AML-193 (cell line): ENCODE measurements at regions not wholly inside any gene's neighbourhood (a gene's known extent, or its start where the extent isn't known, plus 50 kb on each side); places are given as distances from the start of the nearest gene placed in this dataset.

Experiments used
- DNase-seq, 2 experiments: peaks; one replicate each; lab custom pipeline; 2025; lab: John Stamatoyannopoulos, UW

GRCh38 chr11:119490253-119491006 lies 67.5 kb upstream of the THY1 start:
- DNase-seq = no peak

DNA sequence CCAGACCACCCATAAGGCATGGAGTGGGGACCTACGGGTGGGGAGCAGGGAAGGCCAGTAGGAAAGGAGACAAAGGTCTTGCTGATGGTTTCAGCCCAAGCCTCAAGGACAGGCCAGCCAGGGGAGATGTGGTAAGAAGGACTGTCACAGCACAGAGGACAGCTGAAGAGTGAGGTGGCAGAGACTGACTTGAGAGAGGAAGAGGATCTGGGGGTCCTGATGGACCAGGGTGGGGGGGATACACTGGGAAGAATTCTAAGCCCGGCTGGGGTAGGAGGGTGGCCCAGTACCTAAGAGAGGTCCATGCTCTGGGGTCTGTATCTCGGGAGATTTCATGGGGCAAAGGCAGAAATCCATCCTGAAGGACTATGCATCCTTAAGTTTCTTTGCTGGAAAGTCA lies 66.1 kb upstream of the THY1 start:
- DNase-seq = no peak

- no peak for DNase-seq
Observed at GRCh38 chr11:119488256-119488995, 65.5 kb upstream of the THY1 start.

DNA sequence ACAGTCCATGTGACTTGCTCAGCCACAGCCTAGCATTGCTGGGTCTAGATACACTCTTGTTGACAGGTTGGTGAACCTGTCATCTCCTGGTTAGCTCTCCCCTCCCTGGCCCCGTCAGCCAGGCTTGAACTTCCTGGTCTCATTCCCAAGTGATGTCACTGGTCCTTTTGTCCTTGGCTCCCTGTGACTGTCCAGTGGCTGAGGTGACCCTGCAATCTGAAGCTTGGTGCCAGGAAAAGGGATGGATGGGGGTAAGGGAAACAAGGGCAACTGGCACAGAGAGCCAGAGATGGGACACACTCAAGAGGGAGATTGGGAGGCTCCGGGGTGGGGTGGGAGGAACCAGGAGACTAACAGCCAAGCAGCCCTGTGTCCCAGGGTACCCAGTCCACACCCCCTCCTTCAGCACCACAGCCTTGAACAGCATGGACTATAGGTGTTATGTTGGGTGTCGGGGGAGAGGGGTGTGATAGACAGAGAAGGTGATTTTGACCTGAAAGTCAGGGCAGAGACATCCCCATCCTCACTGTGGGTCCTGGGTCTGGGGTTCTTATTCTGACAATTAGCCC lies 63.8 kb upstream of the THY1 start:
- DNase-seq = no peak

DNA sequence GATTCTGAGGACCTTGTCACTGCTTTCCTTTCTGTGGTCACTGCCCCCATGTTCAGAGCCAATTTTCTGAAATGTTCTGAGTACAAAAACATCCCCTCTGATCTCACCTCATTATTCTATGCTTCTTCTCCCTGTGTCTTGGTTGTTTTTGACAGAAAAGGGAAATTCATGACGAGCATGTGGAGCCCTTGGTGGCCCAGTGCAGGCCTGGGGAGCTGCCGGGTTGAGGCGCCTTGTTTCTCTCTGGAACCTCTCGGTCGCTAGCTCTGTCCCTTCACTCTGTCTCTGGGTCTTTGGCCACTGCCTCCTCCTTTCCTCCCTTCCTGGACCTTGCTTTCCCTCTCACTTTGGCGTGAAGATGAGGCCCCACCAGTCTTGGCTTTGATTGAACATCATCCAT lies 63.0 kb upstream of the THY1 start:
- no peak for DNase-seq

DNA sequence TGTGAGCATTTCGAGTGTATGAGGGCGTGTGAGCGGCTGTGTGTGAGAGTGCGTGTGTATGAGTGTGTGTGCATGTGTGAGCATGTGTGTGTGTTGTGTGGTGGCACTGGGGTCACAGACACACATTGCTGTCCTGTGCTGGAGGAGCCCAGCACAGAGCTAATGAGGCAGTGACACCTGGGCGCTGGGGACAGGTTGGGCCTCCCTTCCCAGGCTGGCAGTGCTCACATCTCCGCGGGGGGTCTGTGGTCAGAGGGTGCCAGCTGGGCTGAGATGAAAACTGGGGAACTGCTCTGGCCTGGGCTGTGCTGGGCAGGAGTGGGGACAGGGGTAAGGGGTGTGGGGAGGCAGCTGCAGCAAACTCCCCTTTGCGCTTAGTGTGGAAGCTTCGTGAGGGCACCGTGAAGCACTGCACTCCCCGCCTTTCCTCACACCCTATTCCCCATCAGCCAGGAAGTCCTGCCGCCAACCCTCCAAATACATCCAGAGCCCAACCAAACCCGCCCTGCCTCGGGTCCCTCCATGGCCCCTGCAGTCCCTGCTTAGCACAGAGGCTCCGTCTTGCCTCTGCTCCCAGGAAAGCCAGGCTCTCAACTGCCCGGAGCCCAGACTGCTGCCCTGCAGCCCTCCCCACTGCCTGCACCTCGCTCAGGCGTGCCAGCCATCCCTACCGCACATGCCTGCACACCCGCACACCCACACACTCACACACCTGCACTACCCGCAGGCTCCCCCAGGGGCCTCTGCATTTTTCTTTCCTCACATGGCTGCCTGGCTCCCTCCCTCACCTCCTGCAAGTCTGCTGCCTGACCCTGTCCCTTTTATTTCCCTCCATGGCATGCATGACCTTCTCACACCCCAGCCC lies 62.0 kb upstream of the THY1 start:
- no peak for DNase-seq

DNA sequence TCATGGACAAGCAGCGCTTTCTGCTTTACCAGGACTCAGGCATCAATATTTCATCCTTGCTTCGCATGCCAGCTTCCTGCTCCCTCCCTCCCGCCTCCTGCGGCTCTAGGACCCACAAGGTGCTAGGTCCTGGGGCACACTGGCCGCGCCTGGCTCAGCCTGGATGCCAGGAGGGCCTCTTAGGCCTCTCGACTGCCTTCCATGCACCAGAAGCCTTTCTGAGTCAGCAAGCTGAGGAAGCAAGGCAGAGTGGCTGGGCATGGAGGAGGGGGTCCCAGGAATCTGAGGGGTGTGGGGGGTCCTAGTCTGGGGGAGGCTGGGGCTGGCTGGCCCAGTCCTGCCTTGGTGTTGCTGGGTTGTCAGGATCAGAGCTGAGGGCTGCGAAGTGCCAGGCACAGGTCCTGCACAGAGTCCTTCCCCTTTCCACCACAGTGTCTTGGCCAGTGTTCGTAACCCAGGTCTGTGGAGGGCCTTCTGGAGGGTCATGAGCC lies 61.0 kb upstream of the THY1 start:
- DNase-seq = no peak

DNA sequence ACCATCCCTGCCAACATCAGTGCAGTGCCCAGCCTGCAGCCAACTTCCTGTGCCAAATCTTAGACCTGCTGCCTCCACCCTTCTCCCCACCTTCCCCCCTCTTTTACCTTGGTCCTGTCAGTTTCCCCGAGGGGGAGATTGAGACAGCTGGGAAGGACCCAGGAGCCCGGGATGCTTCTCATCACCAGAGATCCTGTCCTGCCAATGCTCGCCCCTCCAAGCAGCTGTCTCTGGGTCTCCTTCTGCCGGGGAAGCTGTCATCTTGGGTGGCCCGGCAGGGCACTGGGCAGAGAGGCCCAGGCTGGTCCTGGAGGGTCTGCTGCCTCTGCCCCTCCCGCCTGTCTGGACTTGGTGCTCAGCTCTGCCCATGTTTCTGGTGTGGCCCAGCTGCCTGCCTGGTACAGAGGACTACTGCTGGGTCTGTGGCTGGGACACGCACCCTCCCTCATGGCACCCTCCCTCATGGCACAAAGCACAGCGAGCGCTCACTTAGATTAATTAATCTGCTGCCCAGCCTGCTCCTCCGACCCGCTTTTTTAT lies 60.4 kb upstream of the THY1 start:
- no peak for DNase-seq

- DNase-seq = no peak
Observed at GRCh38 chr11:119482521-119483011, 59.6 kb upstream of the THY1 start.

DNA sequence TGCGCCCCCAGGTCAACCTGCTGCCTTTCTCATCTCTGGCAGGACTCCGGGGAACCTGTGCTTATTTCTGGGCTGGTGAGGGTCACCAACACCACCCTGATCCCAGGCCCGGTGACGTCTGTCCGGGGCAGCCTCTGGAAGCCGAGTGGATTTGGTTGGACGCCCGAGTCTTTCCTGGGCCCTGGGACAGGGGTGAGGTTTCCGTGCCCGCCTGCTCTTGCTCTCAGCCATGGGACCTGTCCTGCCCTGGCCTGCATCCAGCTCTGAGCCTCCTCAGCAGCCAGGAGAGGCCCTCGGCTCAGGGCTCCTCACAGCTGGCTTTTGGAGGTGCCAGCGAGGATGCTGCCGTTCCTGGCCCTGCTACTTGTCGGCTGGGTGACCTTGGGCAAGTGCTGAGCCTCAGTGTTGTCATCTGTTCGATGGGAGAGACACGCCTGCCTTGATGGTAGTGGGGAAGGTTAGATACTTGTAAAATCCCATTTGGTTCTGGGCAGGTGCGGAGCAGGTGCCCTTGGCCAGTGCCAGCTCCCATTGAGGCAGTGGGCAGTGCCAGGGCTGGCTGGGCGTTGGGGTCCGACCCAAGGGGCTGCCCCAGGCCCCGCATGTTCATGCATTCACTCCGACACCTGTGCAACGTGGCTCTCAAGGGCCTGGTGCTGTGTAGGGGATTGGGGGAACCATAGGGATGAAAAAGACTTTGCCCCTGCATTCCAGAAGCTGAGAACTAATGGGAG lies 58.9 kb upstream of the THY1 start:
- DNase-seq = no peak

DNA sequence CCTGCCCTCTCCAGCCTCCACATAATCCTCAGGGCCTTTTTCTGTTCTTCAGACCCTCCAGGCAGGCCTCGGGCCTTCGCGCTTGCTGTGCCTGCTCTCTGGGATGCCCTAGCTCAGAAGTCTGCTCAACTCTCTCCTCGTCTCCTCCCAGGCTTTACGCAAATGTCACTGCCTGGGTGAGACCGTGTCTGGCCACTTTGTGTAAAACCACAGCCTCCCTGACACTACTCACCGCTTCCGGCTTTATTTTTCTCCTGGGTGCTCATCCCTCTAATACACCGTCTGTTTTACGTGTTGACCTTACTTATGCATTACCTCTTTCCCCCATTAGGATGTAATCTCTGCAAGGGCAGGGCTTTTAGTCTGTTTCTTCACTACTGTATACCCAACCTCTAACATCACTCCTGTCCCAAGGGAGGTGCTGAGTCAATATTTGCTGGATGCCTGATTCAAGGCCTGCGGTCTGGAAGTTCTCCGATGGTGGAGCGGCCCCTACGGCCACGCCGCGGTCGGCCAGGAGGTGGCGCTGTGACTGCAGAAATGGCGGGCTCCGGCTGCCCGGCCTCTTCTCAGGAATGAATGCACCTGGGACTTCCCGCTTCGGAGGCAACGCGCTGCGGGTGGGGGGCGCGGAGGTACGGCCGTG lies 58.2 kb upstream of the THY1 start:
- peak; percentile 59 to 67 for DNase-seq

GRCh38 chr11:119480380-119481020 lies 57.5 kb upstream of the THY1 start:
- no peak for DNase-seq

GRCh38 chr11:119479685-119480275 lies 56.8 kb upstream of the THY1 start:
- no peak for DNase-seq

DNA sequence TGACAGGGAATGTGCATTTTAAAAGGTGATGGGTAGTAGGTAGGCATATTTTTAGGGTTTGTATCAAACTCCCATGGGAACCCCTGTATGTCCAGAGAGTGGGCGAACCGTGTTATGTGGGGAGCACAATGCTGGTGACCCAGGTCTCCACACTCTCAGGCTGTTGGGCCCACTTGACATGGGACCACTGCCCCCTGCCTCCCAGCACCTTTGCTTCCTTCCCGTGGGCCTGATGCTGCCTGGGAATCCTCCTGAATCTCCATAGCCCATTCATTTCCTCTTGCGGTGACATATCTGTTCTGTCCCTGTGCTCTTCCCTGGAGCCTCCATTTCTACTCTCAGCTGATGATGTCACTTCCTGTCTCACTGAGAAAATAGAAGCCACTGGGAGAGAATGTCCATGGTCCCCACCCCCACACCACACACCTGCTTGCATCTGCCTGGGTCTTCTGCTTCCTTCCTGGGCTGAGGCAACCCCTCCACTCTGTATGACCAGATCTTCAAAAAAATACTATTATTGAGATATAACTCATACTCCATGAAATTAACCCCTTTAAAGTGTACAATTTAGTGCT lies 55.8 kb upstream of the THY1 start:
- DNase-seq = no peak

GRCh38 chr11:119476666-119477331 lies 53.8 kb upstream of the THY1 start:
- no peak for DNase-seq

GRCh38 chr11:119476038-119476437 lies 53.1 kb upstream of the THY1 start:
- DNase-seq = no peak

- peak; percentile 14 to 42 for DNase-seq
Observed at GRCh38 chr11:119474682-119475596, 52.0 kb upstream of the THY1 start.
